ENCODE measurements at regions not wholly inside any gene's neighbourhood (a gene's known extent, or its start where the extent isn't known, plus 50 kb on each side); places are given as distances from the start of the nearest gene placed in this dataset.

GRCh38 chr21:16304174-16305095 is 574.7 kb downstream of the USP25 start:
- Mint-ChIP-seq H3K36me3 (ENCODE audit: low read depth) (no peaks in the 10 kb centered on the region), H3K4me3 (no peak overlapping the region), H3K9me3 (no peaks in the 10 kb centered on the region), H3K27me3 (no peaks in the 10 kb centered on the region), H3K27ac (no peak overlapping the region), H3K4me1 (peaks cover 5% of the 10 kb centered on the region)
- DNase-seq = no peak
- POLR2A ChIA-PET = no interaction called here
- CTCF ChIA-PET = interaction anchor here (0.6 kb wide), 1 partner anchor 12 kb away, joined by 3 read pairs; no protein-coding TSS in a partner anchor

- H3K27ac Mint-ChIP-seq = no peak overlapping the region
- peaks cover 2% of the 10 kb centered on the region for H3K27me3 Mint-ChIP-seq
- H3K4me3 Mint-ChIP-seq = no peak overlapping the region
- CTCF ChIA-PET = interaction anchor here (0.7 kb wide), 2 partner anchors 11 to 21 kb away, joined by 3 to 5 read pairs; no protein-coding TSS in a partner anchor
- POLR2A ChIA-PET = no interaction called here
- H3K9me3 Mint-ChIP-seq = no peaks in the 10 kb centered on the region
- peaks cover 13% of the 10 kb centered on the region for H3K4me1 Mint-ChIP-seq
- no peaks in the 10 kb centered on the region for H3K36me3 Mint-ChIP-seq (ENCODE audit: low read depth)
- DNase-seq = no peak
Measured at GRCh38 chr21:16305686-16306085, 575.9 kb downstream of the USP25 start.

- Mint-ChIP-seq H3K36me3 (ENCODE audit: low read depth) (no peaks in the 10 kb centered on the region), H3K27ac (no peak overlapping the region), H3K9me3 (no peaks in the 10 kb centered on the region), H3K4me1 (peaks cover 13% of the 10 kb centered on the region), H3K27me3 (peaks cover 2% of the 10 kb centered on the region), H3K4me3 (no peak overlapping the region)
- CTCF ChIA-PET = no interaction called here
- no peak for DNase-seq
- POLR2A ChIA-PET = no interaction called here
Measured at GRCh38 chr21:16307256-16307655, 577.5 kb downstream of the USP25 start.

GRCh38 chr21:16308269-16308668 is 578.5 kb downstream of the USP25 start:
- Mint-ChIP-seq H3K27ac (no peak overlapping the region), H3K9me3 (no peaks in the 10 kb centered on the region), H3K27me3 (peaks cover 2% of the 10 kb centered on the region), H3K4me3 (no peak overlapping the region), H3K4me1 (peaks cover 13% of the 10 kb centered on the region), H3K36me3 (ENCODE audit: low read depth) (no peaks in the 10 kb centered on the region)
- DNase-seq = no peak
- POLR2A ChIA-PET = no interaction called here
- CTCF ChIA-PET = no interaction called here

- no peak for DNase-seq
- H3K9me3 Mint-ChIP-seq = no peaks in the 10 kb centered on the region
- POLR2A ChIA-PET = no interaction called here
- peaks cover 13% of the 10 kb centered on the region for H3K4me1 Mint-ChIP-seq
- no peak overlapping the region for H3K4me3 Mint-ChIP-seq
- CTCF ChIA-PET = no interaction called here
- peaks cover 2% of the 10 kb centered on the region for H3K27me3 Mint-ChIP-seq
- H3K27ac Mint-ChIP-seq = no peak overlapping the region
- no peaks in the 10 kb centered on the region for H3K36me3 Mint-ChIP-seq (ENCODE audit: low read depth)
Measured at GRCh38 chr21:16309250-16309971, 579.6 kb downstream of the USP25 start.

- peak overlapping the region; percentile 14 for H3K27ac Mint-ChIP-seq
- peaks cover 2% of the 10 kb centered on the region for H3K27me3 Mint-ChIP-seq
- no peaks in the 10 kb centered on the region for H3K36me3 Mint-ChIP-seq (ENCODE audit: low read depth)
- H3K9me3 Mint-ChIP-seq = no peaks in the 10 kb centered on the region
- ChIA-PET CTCF (interaction anchor here (1.0 kb wide), 1 partner anchor 11 kb away, joined by 3 read pairs; no protein-coding TSS in a partner anchor), POLR2A (no interaction called here)
- no peak overlapping the region for H3K4me3 Mint-ChIP-seq
- peaks cover 13% of the 10 kb centered on the region for H3K4me1 Mint-ChIP-seq
- no peak for DNase-seq
Measured at GRCh38 chr21:16310176-16310575, 580.4 kb downstream of the USP25 start.

GRCh38 chr21:16311229-16311628 is 581.4 kb downstream of the USP25 start:
- H3K4me3 Mint-ChIP-seq = no peak overlapping the region
- no peak overlapping the region for H3K27ac Mint-ChIP-seq
- POLR2A ChIA-PET = no interaction called here
- H3K27me3 Mint-ChIP-seq = peaks cover 2% of the 10 kb centered on the region
- H3K4me1 Mint-ChIP-seq = peaks cover 13% of the 10 kb centered on the region
- no peaks in the 10 kb centered on the region for H3K36me3 Mint-ChIP-seq (ENCODE audit: low read depth)
- no peaks in the 10 kb centered on the region for H3K9me3 Mint-ChIP-seq
- DNase-seq = no peak
- CTCF ChIA-PET = no interaction called here

- Mint-ChIP-seq H3K9me3 (no peaks in the 10 kb centered on the region), H3K4me3 (no peak overlapping the region), H3K4me1 (peaks cover 13% of the 10 kb centered on the region), H3K36me3 (ENCODE audit: low read depth) (no peaks in the 10 kb centered on the region), H3K27ac (no peak overlapping the region), H3K27me3 (peaks cover 2% of the 10 kb centered on the region)
- ChIA-PET POLR2A (no interaction called here), CTCF (no interaction called here)
- no peak for DNase-seq
Measured at GRCh38 chr21:16312321-16312720, 582.5 kb downstream of the USP25 start.

- Mint-ChIP-seq H3K4me1 (peaks cover 2% of the 10 kb centered on the region), H3K27ac (no peak overlapping the region), H3K36me3 (ENCODE audit: low read depth) (no peaks in the 10 kb centered on the region), H3K4me3 (no peak overlapping the region), H3K9me3 (no peaks in the 10 kb centered on the region), H3K27me3 (peaks cover under 1% of the 10 kb centered on the region)
- DNase-seq = no peak
- CTCF ChIA-PET = no interaction called here
- POLR2A ChIA-PET = no interaction called here
Measured at GRCh38 chr21:16315223-16315622, 585.4 kb downstream of the USP25 start.

GRCh38 chr21:16318651-16319300 is 589.0 kb downstream of the USP25 start:
- ChIA-PET POLR2A (no interaction called here), CTCF (interaction anchor here (0.8 kb wide), 1 partner anchor 12 kb away, joined by 3 read pairs; no protein-coding TSS in a partner anchor)
- no peaks in the 10 kb centered on the region for H3K9me3 Mint-ChIP-seq
- peaks cover 3% of the 10 kb centered on the region for H3K4me1 Mint-ChIP-seq
- H3K36me3 Mint-ChIP-seq (ENCODE audit: low read depth) = no peaks in the 10 kb centered on the region
- no peak overlapping the region for H3K27ac Mint-ChIP-seq
- DNase-seq = no peak
- H3K4me3 Mint-ChIP-seq = no peak overlapping the region
- H3K27me3 Mint-ChIP-seq = no peaks in the 10 kb centered on the region

- Mint-ChIP-seq H3K27ac (no peak overlapping the region), H3K36me3 (ENCODE audit: low read depth) (no peaks in the 10 kb centered on the region), H3K9me3 (no peaks in the 10 kb centered on the region), H3K27me3 (no peaks in the 10 kb centered on the region), H3K4me1 (peaks cover 3% of the 10 kb centered on the region), H3K4me3 (no peak overlapping the region)
- ChIA-PET CTCF (no interaction called here), POLR2A (no interaction called here)
- no peak for DNase-seq
Measured at GRCh38 chr21:16320110-16320509, 590.3 kb downstream of the USP25 start.

GRCh38 chr21:16322454-16322853 is 592.7 kb downstream of the USP25 start:
- no peak overlapping the region for H3K27ac Mint-ChIP-seq

GRCh38 chr21:16323596-16323995 is 593.8 kb downstream of the USP25 start:
- POLR2A ChIA-PET = no interaction called here
- H3K27ac Mint-ChIP-seq = no peak overlapping the region
- H3K4me3 Mint-ChIP-seq = no peak overlapping the region

More at GRCh38 chr21:16322454-16322853, 592.7 kb downstream of the USP25 start:
- H3K36me3 Mint-ChIP-seq (ENCODE audit: low read depth) = no peaks in the 10 kb centered on the region
- ChIA-PET CTCF (no interaction called here), POLR2A (no interaction called here)
- no peaks in the 10 kb centered on the region for H3K27me3 Mint-ChIP-seq
- DNase-seq = no peak
- H3K4me3 Mint-ChIP-seq = no peak overlapping the region
- no peaks in the 10 kb centered on the region for H3K9me3 Mint-ChIP-seq
- H3K4me1 Mint-ChIP-seq = peaks cover 3% of the 10 kb centered on the region

More at GRCh38 chr21:16323596-16323995, 593.8 kb downstream of the USP25 start:
- peaks cover 3% of the 10 kb centered on the region for H3K4me1 Mint-ChIP-seq
- H3K27me3 Mint-ChIP-seq = no peaks in the 10 kb centered on the region
- H3K36me3 Mint-ChIP-seq (ENCODE audit: low read depth) = no peaks in the 10 kb centered on the region
- H3K9me3 Mint-ChIP-seq = no peaks in the 10 kb centered on the region
- no peak for DNase-seq
- CTCF ChIA-PET = no interaction called here
